ENCODE measurements at regions not wholly inside any gene's neighbourhood (a gene's known extent, or its start where the extent isn't known, plus 50 kb on each side); places are given as distances from the start of the nearest gene placed in this dataset.
"Not testable (repeated sequence)": the region's sequence is repeated elsewhere in the genome, so short reads cannot be mapped to it uniquely, and the experiment has no call there.

DNA sequence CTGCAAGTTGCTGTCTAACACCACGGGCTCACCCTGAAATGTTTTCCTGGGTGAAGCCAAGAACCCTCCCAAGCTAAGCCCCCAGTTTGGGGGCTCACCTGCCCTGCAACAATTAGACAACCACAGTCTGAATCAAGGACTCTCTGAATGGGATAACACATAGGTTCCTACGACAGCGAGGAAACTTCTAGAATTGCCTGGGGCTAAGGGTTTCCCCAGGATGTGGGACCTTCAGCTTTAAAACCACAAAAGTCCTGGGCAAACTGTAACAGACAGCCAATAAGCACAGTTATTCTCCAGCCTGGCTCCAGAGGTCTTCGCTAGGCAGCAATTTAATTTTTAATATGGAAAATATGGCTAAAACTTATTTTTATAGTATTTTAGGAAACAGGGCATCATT, 162.6 kb downstream of the PRKX start:
- DNase-seq, result no peak

DNA sequence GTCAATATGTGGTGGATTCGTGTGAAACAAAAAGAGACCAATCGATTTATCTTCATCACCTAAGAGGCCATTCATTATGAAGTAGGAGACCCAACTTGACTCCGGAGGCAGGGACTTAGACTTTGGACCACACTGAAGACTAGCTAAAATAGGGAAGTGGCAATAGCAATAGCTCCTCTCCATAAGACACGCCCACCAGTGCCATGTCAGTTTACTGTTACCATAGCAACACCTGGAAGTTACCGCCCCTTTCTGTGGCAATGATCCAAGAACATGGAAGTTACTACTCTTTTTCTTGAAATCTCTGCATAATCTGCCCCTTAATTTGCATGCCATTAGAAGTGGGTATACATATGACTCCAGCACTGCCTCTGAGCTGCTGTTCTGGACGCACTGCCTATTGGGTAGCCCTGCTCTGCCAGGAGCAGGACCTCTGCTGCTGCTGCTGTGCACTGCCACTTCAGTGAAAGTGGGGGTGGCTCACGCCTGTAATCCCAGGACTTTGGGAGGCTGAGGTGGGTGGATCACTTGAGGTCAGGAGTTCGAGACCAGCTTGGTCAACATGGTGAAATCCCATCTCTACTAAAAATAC, 163.2 kb downstream of the PRKX start:
- no peak for DNase-seq

DNA sequence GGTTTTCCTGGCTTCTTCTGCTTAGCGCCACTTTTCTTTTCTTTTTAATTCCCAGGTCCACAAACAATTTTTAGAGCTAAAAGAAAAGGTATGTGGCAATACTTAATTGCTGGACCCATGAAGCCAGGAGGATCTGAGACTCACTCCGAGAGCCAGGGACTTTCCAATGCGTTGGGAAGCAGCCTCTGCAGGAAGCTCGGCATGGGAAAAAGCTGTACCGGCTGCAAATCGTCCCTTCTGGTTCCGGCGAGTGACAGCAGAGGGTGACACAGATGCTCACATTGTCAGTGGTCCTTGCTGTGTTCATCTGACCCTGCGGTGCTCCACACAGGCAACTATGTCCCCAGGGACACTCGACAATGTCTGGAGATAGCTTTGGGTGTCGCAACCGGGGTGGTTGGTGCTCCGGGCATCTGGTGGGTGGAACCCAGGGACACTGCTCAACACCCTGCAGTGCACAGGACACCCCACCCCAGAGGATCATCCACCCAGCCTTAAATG, 164.0 kb downstream of the PRKX start:
- no peak for DNase-seq

DNA sequence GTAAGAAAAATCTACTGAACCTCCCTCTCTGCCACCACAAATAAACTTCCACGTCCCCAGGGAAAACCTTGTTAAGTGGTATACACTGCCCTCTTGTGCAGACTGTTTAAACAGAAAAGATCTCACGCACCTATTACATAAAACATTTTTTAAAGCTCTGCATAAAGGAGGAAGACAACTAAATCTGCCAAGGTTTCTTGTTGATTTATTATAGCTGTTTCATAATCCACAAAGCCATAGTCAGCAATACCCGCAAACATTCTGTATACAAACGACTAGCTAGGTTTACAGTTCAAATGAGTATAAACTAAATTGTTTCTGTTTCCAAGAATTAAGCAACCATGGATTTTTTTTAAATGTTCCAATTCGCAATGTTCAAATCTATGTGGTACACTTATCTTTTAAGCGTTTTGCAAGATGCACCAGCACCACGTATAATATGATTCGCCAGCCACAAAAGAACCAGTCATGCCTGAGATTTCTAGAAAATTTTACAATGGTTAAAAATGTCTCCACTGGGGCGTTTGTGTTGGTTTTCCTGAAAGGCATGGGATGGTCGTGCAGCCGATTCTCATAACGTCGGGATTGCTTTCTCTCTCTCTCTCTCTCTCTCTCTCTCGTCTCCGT, 164.6 kb downstream of the PRKX start:
- peak; percentile 44 for DNase-seq

DNA sequence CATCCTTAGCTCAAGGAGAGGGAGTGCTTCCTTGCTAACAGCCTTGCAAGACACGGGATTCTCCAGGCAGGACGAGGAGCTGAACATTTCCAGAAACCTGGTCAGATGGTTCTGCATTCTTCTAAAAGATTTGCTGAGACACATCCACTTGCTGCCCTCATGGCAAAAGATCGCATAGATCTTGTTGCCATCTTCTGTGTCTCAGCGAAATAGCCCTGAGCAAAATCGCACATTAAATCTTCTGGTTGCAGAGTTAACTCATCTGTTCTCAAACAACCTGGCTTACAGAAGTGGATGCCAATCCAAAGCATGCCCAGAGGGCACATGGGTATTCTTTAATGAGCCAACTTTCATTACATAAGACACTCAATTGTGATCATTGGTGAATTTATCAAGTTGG, 167.5 kb downstream of the PRKX start:
- no peak for DNase-seq

DNA sequence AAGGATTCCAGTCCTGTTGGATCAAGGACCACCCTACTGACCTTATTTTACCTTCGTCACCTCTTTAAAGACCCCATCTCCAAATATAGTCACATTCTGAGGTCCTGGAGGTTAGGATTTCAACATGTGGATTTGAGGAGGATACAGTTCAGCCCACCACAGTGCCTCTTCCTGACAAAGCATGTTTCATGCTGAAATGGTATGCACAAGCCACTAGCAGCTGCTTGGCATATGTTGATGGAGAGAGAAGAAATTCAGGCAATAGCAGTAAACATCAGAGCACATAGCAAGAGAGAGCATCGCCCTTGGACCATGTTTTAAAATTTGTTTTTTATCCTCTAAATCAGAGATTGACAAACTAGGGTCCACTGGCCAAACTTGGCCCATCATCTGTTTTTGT, 172.1 kb downstream of the PRKX start:
- no peak for DNase-seq

DNA sequence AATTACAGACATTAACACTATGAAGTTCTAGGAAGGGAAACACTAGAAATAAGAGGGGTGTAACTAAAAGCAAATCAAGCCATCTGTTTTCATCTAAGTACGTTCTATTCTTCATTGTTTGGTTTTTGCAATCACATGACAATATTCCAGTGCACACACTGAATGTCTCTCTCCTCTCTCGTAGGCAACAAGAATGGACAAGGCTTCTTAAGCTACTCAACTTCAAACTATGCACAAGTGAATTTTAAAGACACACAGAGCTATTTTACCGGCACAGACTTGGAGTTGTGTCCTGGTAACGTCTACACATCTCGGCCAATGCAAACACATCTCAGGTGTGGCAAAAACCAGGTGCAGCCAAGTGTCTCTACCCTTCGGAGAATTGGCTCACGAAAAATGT, 173.3 kb downstream of the PRKX start:
- no peak for DNase-seq

DNA sequence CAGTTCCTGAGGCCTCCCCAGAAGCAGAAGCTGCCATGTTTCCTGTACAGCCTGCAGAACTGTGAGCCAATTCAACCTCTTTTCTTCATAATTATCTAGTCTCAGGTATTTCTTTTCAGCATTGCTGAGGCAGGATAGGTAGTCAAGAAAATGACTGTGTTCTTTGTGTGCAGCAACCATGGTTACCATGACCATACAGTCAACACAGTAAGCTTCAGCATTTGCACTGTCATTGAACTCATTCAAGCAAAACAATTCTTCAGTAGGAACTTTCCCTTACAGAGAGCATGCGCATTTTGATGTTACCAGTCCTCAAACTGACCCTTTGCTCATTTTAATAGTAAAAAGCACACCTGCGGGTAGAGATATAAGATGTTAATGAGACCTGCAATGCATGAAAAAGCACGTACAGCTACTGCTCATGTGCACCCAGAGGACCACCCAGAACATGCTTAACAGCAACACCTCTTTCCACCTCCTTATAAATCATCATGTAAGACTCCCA, 180.8 kb downstream of the PRKX start:
- DNase-seq, result no peak

DNA sequence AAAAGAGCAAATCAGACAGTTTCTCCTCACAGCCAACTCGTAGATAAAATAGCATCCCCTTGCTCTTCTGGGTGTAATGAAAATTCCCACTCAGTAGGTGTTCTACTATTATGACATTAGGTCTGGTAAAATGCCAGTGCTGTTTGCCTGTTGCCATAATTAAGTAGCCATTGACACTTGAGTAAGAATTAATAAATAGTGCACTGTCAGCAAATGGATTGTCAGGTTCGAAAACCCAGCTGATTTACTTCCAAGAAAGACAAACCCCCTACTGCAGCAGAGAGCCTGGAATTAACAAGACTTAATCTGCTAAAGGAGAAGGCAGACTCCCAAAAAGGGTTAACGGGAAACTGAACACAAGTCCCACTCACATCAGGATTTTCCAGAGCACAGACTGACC, 182.0 kb downstream of the PRKX start:
- DNase-seq, result not testable (repeated sequence)

DNA sequence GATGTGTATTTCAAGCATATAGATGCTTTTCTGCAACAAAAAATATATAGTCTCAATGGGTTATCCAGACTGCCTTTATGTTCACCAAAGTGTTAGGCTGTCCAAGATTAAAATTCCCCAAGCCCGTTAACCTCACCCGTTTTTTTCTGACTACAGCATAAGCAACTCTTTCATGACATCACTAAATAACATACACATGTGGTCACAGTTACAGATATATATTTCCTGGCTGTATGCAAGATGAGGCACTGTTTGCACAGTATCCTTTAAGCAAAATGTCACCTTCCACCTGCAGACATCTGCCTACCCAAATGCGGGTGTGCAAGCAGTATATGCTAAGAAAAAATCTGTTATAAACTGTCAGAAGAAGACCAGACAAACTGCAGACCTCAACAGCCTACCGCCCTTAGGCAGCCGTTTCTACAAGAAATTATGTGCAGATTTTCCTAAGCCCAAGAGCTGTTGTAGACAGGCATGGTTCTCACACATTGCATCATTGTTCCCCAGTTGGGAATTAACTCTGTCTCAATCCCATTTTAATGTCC, 183.1 kb upstream of the MXRA5 start:
- no peak for DNase-seq

DNA sequence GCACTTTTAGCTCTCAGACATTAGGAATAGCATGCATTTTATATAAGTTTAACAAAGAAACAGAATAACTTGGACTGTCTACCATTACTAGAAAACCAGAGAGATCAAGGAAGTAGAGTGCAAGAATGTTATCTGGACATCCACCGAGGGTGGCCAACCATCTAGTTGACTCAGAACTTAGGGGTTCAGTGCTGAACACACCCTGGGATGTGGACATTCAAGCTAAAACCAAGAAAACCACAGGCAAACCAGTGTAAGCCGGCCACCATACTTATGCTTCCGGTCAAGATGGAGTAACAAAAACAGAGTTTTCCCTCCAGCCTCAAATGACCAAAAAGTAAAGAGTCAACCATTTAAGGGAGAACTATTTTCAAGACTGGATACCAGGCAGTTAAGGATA, 181.4 kb upstream of the MXRA5 start:
- DNase-seq, result no peak

DNA sequence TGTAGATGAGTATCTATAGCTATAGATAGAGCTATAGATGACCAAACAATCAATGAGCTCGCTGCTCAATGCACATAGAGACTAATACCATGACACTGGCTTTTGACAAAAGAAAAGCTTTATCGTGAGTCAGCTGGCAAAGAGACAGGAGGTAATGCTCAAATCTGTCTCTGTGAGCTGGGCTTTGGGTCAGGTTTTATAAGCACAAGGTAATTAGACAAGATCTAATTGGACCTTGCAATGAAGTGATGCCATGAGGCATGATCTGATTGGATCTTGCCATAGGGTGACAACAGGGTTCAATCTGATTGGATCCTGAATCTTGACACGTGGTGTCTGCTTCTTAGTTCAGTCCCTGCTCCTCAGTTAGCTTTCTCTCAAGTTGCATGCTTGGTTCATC, 180.7 kb upstream of the MXRA5 start:
- no peak for DNase-seq

DNA sequence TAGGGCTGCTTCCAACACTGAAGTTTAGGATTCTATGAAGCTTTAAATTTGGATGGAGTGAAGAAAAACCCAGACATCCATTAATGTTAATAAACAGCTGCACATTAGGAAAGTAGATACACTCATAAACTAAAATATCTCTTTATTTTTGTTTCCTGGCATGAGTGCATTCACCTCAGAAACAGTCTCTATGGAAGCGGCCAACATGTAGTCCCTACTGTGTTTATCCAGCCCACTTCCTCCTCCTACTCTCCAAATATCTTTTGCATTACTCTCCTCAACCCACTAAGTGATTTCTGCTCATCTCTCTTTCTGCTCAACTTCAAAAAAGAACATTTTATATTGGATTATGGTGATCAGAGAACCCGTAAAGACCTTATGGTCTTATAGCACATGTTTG, 180.3 kb upstream of the MXRA5 start:
- DNase-seq, result no peak

DNA sequence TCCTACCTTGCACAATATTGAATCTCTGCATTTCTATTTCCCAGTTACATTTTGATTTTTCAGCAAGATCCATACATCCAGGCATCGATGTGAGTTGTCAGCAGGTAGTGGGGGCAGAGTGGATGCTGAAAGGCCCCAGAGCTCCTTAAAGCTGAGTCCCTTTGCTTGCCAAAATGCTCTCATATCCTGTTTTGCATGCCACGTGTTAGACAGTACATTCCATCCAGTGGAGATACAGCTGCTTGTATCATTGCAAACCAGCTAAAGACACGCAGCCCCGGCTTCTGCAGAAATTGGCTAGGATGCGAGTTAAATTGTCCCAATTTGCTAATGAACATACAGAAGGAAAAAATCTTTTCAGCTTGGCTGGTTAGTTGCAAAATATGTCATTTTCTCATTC, 179.6 kb upstream of the MXRA5 start:
- no peak for DNase-seq

DNA sequence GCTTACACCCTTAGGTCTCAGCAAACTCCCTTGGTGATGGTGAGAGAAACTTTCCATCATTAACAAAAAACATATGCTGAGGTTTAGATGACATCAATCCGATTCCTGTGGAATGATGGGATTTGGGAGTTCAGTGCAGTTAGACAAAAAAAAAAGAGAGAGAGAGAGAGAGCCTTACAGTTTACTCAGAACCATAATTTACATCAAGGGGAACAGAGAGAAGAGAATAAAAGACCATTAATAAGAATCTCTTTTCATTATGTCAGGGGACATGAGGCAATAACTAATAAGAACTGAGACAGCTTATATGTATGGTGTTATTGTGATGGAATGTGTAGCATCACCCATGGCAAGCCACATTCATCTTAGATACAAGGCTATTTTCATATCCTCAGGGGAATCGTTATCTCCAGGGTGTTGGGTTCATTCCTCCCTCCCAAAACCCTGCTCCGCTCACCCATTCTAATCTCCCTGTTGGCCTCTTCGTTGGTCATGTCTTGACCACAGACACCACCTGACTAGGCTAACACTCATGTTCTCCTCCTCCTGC, 175.7 kb upstream of the MXRA5 start:
- DNase-seq, result no peak

DNA sequence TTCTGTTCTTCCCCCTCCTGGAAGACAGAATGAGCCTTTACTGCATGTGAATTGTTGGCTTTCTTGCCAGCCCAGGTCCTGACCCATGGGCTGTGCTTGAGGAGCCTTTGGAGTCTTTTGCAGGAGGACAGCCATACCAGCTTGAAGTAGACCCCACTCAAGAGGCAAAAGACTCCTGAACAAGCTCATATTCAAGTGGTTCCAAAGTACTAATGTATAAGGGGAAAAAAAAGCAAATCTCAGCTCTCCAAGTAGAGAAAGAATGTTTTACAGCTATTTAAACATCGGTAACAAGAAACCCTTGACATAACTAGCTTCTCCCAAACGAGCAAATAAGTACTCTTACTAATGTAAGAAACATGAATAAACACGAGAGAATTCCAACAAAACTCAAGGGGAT, 174.9 kb upstream of the MXRA5 start:
- no peak for DNase-seq

DNA sequence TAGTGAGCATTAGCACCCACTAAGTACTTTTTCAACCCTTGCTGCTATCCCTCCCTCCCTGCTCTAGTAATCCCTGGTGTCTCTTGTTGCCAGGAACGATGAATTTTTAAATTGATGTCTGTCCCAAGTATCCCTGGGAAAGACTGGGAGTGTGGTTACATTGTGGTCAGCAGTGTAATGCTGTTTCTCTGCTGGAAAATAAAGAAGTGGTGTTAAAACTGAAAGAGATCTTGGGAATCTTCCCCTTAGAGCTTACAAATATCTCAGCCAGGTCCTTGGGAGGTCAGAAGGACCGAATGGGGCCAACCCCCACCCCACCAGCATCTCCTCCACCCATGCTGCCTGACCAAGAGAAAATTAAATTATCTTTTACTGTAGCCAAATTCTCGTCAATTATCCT, 174.5 kb upstream of the MXRA5 start:
- no peak for DNase-seq

DNA sequence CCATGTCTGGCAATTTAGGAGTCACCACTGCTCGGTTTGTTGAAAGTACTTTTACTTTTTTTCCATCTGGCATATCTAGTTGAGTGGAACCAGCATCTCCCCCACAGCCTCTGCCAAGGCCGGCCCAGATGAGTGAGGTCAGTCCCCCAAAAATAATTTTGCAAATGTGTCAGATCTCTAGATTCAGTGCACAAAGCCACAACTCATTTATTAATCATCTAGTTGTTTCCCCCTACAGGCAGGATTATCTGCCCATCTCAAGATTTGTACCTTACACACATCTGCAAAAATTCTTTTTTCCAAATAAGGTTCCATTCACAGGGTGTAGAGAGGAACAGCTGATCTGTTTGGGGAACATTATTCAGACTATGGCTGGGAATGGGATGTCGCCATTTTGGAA, 174.0 kb upstream of the MXRA5 start:
- no peak for DNase-seq

DNA sequence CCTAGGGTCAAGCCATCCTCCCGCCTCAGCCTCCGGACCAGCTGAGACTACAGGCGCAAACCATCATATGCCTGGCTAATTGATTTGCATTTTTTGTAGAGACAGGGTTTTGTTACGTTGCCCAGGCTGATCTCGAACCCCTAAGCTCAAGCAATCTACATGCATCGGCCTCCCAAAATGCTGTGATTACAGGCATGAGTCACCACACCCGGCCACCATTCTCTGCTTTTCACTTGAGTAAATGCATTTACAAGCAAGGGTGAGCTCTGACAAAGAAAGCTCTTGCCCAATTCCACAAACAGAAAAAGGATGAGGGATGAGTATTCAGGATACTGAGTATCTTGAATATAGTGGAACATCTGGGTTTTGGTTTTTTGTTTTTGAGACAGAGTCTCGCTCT, 172.9 kb upstream of the MXRA5 start:
- DNase-seq, result not testable (repeated sequence)

DNA sequence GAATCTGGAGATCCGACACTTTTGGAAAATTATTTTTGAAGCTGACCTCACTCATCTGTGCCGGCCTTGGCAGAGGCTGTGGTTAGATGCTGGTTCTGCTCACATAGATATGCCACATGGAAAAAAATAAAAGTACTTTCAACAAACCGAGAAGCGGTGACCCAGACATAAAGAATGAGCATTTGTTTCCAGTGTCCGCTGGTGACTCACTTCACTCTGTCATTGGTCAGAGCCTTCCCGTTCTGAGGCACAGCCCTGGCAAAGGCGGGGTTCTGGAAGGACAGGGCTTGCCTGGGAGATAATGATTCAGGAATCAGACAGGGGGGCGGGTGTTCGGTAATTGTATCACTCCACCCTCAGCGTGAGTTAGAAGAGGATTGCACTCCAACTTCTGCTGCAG, 172.4 kb upstream of the MXRA5 start:
- DNase-seq, result no peak

DNA sequence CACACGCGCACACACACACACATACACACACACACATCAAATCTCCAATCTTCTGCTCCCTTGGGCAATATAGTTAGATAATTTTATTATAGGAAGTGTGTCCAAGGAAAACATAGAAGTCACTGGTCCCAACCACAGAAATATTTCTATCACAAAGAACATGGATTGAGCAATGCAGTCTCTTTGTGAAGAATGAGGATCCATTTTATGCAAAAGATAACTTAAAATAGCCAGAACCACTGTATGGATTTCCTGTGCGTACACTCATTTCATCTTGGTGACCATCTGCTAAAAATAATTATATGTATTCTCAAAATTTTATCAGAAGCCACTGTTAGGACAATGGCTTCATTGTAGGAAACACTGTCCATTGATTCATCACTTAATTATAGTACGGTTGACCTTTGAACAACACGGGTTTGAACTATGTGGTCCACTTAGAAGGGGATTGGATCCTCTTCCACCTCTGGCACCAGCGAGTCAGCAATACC, 169.6 kb upstream of the MXRA5 start:
- DNase-seq, result no peak

DNA sequence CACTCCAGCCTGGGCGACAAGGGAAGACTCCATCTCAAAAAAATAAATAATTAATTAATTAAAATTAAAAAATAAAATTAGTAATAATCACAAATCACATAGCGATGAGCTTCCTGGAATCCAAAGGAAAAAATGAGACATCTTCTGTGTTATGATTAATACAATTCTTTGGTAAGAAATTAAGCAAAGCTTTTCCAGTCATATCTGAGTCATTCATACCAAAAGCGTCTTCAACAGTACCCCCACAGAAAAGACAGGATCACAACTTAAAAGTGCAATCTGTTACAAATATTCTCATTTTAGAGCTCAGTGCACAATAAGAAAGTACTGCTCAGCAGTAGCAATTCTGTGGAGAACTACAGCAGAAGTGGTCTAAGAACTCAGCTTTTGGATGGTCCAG, 168.5 kb upstream of the MXRA5 start:
- no peak for DNase-seq

DNA sequence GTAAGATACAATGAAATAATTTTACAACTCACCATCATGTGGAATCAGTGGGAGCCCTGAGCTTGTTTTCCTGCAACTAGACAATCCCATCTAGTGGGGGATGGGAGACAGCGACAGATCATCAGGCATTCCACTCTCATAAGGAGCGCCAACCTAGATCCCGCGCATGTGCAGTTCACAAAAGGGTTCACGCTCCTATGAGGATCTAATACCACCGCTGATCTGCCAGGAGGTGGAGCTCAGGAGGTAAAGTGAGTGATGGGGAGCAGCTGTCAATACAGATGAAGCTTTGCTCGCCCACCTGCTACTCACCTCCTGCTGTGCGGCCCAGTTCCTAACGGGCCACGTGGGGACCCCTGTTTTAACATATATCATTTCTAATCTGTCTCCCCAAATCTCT, 165.7 kb upstream of the MXRA5 start:
- not testable (repeated sequence) for DNase-seq

All from left kidney (tissue), 1 donor.